ENCODE measurements at regions not wholly inside any gene's neighbourhood (a gene's known extent, or its start where the extent isn't known, plus 50 kb on each side); places are given as distances from the start of the nearest gene placed in this dataset.

DNA sequence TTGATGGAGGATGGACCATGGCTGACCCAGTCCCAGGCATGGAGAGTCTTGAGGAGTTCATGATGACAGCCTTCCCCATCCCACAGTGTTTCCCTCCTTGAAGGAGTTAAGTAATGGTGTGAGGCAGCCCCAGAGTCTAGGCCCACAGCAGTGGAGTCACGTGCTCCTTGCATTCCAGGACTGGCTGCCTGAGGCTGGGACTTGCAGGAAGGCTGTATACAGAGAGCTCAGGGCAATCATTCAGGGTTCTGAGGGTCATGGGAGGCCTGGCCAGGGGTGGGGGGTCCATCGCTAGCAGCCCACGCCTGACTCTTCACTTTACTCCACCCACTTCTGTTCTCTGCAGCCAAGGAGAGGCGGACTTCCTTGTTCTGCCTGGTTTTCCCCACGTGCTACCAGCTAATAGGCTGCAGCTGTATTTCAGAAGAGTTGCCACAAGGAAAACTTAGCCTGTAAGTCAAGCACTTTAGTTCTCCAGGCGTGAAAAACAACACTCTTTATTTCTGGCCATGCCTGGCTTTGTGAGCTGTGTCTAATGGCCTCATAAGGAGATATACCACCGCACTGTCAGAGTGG is 272.5 kb downstream of the DHX35 start (continued):
- no peak for TF ChIP-seq SIX5 (IDR thresholded peaks at IDR 0.05; ENCODE audit: low read depth, low read length)
